Progenitor cell of endocrine pancreas (in vitro differentiated cells): ENCODE measurements at regions not wholly inside any gene's neighbourhood (a gene's known extent, or its start where the extent isn't known, plus 50 kb on each side); places are given as distances from the start of the nearest gene placed in this dataset.
"Not testable (repeated sequence)": the region's sequence is repeated elsewhere in the genome, so short reads cannot be mapped to it uniquely, and the experiment has no call there.

Source experiments
- DNase-seq: peaks from one replicate; pipeline ENCODE4 v3.0.0; 2021; ENCODE audit warnings: low spot score; ENCODE audit not compliant: unreplicated experiment
- H3K27ac Mint-ChIP-seq: 2 replicates; pipeline ENCODE4 v1.8.0; 2021; ENCODE audit warnings: mild to moderate bottlenecking, moderate library complexity, mixed read lengths
- H3K27me3 Mint-ChIP-seq: 2 replicates; pipeline ENCODE4 v1.8.0; 2021; ENCODE audit warnings: mixed read lengths
- H3K36me3 Mint-ChIP-seq: 2 replicates; pipeline ENCODE4 v1.8.0; 2022; ENCODE audit warnings: mixed read lengths; ENCODE audit not compliant: insufficient read depth
- H3K4me1 Mint-ChIP-seq: 2 replicates; pipeline ENCODE4 v1.8.0; 2021; ENCODE audit warnings: low read depth, mixed read lengths
- H3K4me3 Mint-ChIP-seq: 2 replicates; pipeline ENCODE4 v1.8.0; 2021; ENCODE audit warnings: low read depth, mild to moderate bottlenecking, moderate library complexity, mixed read lengths
- H3K9me3 Mint-ChIP-seq: 2 replicates; pipeline ENCODE4 v1.8.0; 2021; ENCODE audit warnings: low read depth, mixed read lengths
- CTCF ChIP-seq: fragments of 200-600 bp; sonication (generic); IDR thresholded peaks from one replicate; pipeline ENCODE4 v1.5.0; 2021; ENCODE audit warnings: antibody characterized with exemption, mild to moderate bottlenecking; ENCODE audit not compliant: unreplicated experiment

GRCh38 chr9:64370344-64370743 lies 914.7 kb downstream of the FOXD4L5 start:
- not testable (repeated sequence) for DNase-seq, H3K9me3 Mint-ChIP-seq, H3K27me3 Mint-ChIP-seq, H3K27ac Mint-ChIP-seq, H3K4me1 Mint-ChIP-seq, H3K4me3 Mint-ChIP-seq, H3K36me3 Mint-ChIP-seq

DNA sequence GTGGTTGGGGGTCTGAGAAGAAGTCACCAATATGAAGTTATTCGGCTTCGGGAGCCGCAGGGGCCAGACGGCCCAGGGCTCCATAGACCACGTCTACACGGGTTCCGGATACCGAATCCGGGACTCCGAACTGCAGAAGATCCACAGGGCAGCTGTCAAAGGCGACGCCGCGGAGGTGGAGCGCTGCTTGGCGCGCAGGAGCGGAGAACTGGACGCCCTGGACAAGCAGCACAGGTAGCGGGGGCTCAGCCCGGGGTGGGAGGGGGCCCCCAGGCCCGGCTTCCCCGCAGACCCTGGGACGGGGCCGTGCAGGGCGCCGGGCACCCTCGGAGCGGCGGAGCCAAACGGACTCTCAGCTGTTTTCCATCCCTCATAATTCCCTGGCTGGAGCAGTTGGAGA lies 915.4 kb downstream of the FOXD4L5 start:
- DNase-seq, H3K9me3 Mint-ChIP-seq, H3K36me3 Mint-ChIP-seq, H3K4me1 Mint-ChIP-seq, H3K27ac Mint-ChIP-seq, H3K27me3 Mint-ChIP-seq: not testable (repeated sequence)
- peak overlapping the region; percentile 24 for H3K4me3 Mint-ChIP-seq

DNA sequence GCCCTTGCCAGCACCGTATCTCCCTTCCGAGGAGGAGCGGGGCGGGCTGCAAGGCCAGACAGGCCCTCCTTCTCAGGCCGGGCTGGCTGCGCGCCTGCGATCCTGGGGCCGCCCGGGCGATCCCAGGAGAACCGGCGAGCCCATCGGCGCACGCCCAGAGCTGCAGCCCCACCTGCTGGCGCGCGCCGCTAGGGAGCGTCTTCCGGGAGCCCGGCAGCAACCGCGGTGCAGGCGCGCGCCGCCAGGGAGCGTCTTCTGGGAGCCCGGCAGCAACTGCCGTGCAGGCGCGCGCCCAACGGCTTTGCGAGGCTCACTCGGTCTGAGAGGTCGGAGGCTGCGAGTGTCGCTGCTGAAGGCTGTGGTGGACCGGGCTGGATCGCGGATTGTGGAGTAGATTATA lies 915.9 kb downstream of the FOXD4L5 start:
- TF ChIP-seq CTCF = peak; percentile 48
- peak; percentile 90 for DNase-seq
- not testable (repeated sequence) for H3K9me3 Mint-ChIP-seq, H3K36me3 Mint-ChIP-seq, H3K27me3 Mint-ChIP-seq, H3K27ac Mint-ChIP-seq, H3K4me1 Mint-ChIP-seq
- H3K4me3 Mint-ChIP-seq = peak overlapping the region; percentile 24

- peak overlapping the region; percentile 52 for H3K4me3 Mint-ChIP-seq
- not testable (repeated sequence) for H3K36me3 Mint-ChIP-seq, H3K4me1 Mint-ChIP-seq, H3K9me3 Mint-ChIP-seq, H3K27me3 Mint-ChIP-seq, H3K27ac Mint-ChIP-seq, DNase-seq
Measured at GRCh38 chr9:64368644-64368942, 916.4 kb downstream of the FOXD4L5 start.

- DNase-seq = not testable (repeated sequence)
- H3K4me3 Mint-ChIP-seq = peak overlapping the region; percentile 52
Measured at GRCh38 chr9:64367826-64368643, 917.0 kb downstream of the FOXD4L5 start.

More at GRCh38 chr9:64367826-64368643, 917.0 kb downstream of the FOXD4L5 start:
- H3K4me1 Mint-ChIP-seq, H3K27ac Mint-ChIP-seq, H3K36me3 Mint-ChIP-seq, H3K9me3 Mint-ChIP-seq, H3K27me3 Mint-ChIP-seq: not testable (repeated sequence)
